ENCODE measurements at regions not wholly inside any gene's neighbourhood (a gene's known extent, or its start where the extent isn't known, plus 50 kb on each side); places are given as distances from the start of the nearest gene placed in this dataset.
A peak's percentile ranks its signal among the peaks of the same experiment; 100 is the strongest.

GRCh38 chr10:130244928-130245495, 108.8 kb downstream of the GLRX3 start:
- DNase-seq (ENCODE audit: low spot score), result no peak
- TF ChIP-seq, protein P1, sequence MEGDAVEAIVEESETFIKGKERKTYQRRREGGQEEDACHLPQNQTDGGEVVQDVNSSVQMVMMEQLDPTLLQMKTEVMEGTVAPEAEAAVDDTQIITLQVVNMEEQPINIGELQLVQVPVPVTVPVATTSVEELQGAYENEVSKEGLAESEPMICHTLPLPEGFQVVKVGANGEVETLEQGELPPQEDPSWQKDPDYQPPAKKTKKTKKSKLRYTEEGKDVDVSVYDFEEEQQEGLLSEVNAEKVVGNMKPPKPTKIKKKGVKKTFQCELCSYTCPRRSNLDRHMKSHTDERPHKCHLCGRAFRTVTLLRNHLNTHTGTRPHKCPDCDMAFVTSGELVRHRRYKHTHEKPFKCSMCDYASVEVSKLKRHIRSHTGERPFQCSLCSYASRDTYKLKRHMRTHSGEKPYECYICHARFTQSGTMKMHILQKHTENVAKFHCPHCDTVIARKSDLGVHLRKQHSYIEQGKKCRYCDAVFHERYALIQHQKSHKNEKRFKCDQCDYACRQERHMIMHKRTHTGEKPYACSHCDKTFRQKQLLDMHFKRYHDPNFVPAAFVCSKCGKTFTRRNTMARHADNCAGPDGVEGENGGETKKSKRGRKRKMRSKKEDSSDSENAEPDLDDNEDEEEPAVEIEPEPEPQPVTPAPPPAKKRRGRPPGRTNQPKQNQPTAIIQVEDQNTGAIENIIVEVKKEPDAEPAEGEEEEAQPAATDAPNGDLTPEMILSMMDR (IDR thresholded peaks at IDR 0.05; ENCODE audit: extremely low read depth, insufficient read depth, missing control alignments), result no peak
- in situ Hi-C loops (cut with MboI; ENCODE audit: low pct_unique_long_range_greater_than_20kb, low sequenced_read_pairs, unreplicated experiment), result no loop called here

GRCh38 chr10:130246113-130246512, 109.9 kb downstream of the GLRX3 start:
- TF ChIP-seq, protein P1 (IDR thresholded peaks at IDR 0.05; ENCODE audit: extremely low read depth, insufficient read depth, missing control alignments), result no peak
- in situ Hi-C loops (cut with MboI; ENCODE audit: low pct_unique_long_range_greater_than_20kb, low sequenced_read_pairs, unreplicated experiment), result no loop called here
- no peak for DNase-seq (ENCODE audit: low spot score)

DNA sequence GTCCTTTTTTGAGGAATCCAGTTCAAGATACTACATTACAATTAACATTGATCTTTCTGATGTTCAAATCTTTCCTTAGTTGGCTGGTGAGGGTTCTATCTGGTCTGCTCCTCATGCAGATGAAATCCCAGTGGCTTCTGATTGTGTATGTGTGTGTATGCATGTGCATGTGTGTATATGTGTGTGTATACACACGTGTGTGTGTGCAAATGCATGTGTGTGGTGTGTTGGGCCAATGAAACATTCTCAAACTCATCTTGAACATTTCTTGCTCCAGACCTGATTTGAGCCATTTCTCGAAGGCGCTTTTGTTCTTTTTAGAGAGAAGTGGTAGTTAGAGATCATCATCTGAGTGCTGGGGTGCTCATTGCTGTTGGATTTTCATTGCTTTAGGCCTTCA, 113.9 kb downstream of the GLRX3 start:
- TF ChIP-seq, protein P1 (IDR thresholded peaks at IDR 0.05; ENCODE audit: extremely low read depth, insufficient read depth, missing control alignments), result no peak
- in situ Hi-C loops (cut with MboI; ENCODE audit: low pct_unique_long_range_greater_than_20kb, low sequenced_read_pairs, unreplicated experiment), result no loop called here

DNA sequence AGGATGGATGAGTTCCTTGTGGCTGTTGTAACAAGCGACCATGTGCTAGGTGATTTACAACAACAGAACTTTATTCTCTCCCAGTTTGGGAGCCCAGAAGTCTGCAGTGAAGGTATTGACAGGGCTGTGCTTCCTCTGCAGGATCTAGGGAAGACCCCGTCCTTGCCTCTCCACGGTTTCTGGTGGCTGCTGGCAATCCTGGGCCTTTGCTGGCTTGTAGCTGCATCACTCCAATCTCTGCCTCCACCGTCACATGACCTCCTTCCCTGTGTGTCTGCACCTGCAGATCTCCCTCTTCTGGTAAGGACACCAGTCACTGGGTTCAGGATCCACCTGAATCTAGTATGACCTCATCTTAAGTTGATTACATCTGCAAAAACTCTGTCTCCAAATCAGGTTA, 115.6 kb downstream of the GLRX3 start:
- TF ChIP-seq, protein P1 (IDR thresholded peaks at IDR 0.05; ENCODE audit: extremely low read depth, insufficient read depth, missing control alignments), result no peak
- in situ Hi-C loops (cut with MboI; ENCODE audit: low pct_unique_long_range_greater_than_20kb, low sequenced_read_pairs, unreplicated experiment), result no loop called here
- no peak for DNase-seq (ENCODE audit: low spot score)

More for the DNA sequence above, 113.9 kb downstream of the GLRX3 start:
- no peak for DNase-seq (ENCODE audit: low spot score)

- DNase-seq (ENCODE audit: low spot score), result no peak
- in situ Hi-C loops (cut with MboI; ENCODE audit: low pct_unique_long_range_greater_than_20kb, low sequenced_read_pairs, unreplicated experiment), result no loop called here
- TF ChIP-seq, protein P1 (IDR thresholded peaks at IDR 0.05; ENCODE audit: extremely low read depth, insufficient read depth, missing control alignments), result no peak
Measured at GRCh38 chr10:130254243-130254642, 118.1 kb downstream of the GLRX3 start.

DNA sequence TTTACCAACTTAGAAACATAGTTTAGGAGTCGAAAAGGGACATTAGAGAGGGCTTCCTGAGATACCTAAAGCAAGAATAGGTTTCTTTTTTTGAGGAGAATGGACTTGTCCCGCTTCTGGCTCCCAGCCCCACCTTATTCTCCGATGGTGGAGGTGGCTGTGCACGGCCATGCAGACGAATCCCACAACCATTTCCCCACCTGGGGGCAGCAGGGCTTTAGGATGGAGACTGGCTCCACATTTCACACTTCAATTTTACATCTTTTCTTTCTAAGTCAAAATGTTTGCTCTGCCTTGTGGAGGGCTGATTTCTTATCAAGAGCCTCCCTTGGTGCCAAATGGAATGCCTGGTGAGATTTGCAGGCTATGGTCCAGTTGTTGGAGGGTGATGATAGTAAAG, 118.5 kb downstream of the GLRX3 start:
- no peak for DNase-seq (ENCODE audit: low spot score)
- TF ChIP-seq, protein P1 (IDR thresholded peaks at IDR 0.05; ENCODE audit: extremely low read depth, insufficient read depth, missing control alignments), result peak; percentile 24

More for the DNA sequence above, 118.5 kb downstream of the GLRX3 start:
- in situ Hi-C loops (cut with MboI; ENCODE audit: low pct_unique_long_range_greater_than_20kb, low sequenced_read_pairs, unreplicated experiment), result no loop called here
